Fibroblast of pulmonary artery (primary cell): ENCODE measurements at regions not wholly inside any gene's neighbourhood (a gene's known extent, or its start where the extent isn't known, plus 50 kb on each side); places are given as distances from the start of the nearest gene placed in this dataset.

Source experiments
- DNase-seq: peaks from one replicate; pipeline ENCODE4 v3.0.0-alpha.2; 2010; ENCODE audit warnings: low read depth
- H3K4me3 ChIP-seq: replicated peaks from 2 replicates; pipeline ENCODE4 v1.5.1; 2011; ENCODE audit warnings: low read depth, mild to moderate bottlenecking, control low read depth, low read length, moderate library complexity
- CTCF ChIP-seq: IDR thresholded peaks from 2 replicates; pipeline ENCODE4 v1.5.1; 2011; ENCODE audit warnings: mild to moderate bottlenecking, control low read depth, low read length, inconsistent platforms; ENCODE audit errors: missing control alignments

GRCh38 chr3:153110041-153110440 lies 52.0 kb upstream of the RAP2B start:
- DNase-seq, result no peak
- no peak for TF ChIP-seq CTCF
- H3K4me3 ChIP-seq, result no peak overlapping the region

- TF ChIP-seq CTCF, result no peak
- no peak overlapping the region for H3K4me3 ChIP-seq
- DNase-seq, result no peak
Measured at GRCh38 chr3:153111016-153111415, 51.0 kb upstream of the RAP2B start.
